ENCODE measurements at regions not wholly inside any gene's neighbourhood (a gene's known extent, or its start where the extent isn't known, plus 50 kb on each side); places are given as distances from the start of the nearest gene placed in this dataset.
"Not testable (repeated sequence)": the region's sequence is repeated elsewhere in the genome, so short reads cannot be mapped to it uniquely, and the experiment has no call there.

DNA sequence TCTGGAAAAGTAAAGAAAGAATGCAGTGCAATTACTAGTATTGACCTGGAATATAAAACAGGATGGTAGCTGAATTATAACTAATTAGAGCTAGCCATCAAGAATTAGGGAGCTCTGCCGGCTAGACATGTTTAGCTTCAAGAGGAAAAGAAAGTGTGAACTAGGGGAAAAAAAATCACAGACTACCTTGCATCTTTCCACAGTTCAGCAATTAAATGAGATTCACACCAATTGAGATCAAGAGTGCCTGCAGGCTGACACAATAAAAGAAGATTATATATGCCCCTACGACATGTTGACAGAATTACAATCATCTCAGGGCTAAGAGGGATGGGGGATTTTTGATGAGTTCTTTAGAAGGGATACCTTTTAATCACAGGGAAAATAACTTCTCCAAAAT, 303.3 kb upstream of the CELF2 start:
- Histone ChIP-seq H3K4me3 (ENCODE audit: low read depth in 1 of 2, low read length in 2 of 2) (no peak overlapping the region), H3K27ac (ENCODE audit: low read depth in 2 of 2, low read length in 1 of 2) (no peak overlapping the region), H3K4me1 (ENCODE audit: control insufficient read depth in 2 of 2, insufficient read depth in 2 of 2, low read length in 1 of 2) (no peaks in the 10 kb centered on the region), H3K9me3 (ENCODE audit: control insufficient read depth in 2 of 2, insufficient read depth in 1 of 2, low read depth in 1 of 2, low read length in 1 of 2) (no peaks in the 10 kb centered on the region), H3K27me3 (ENCODE audit: control insufficient read depth in 1 of 2, insufficient read depth in 2 of 2, low read length in 2 of 2) (no peaks in the 10 kb centered on the region), H3K36me3 (ENCODE audit: control insufficient read depth in 2 of 2, insufficient read depth in 2 of 2, low read length in 1 of 2) (no peaks in the 10 kb centered on the region)
- 85 to 92% methylated on average over 2 of the region's 2 CpGs for WGBS, 2 donors

- WGBS, 2 donors: 82 to 92% methylated on average over 4 of the region's 4 CpGs
- Histone ChIP-seq H3K27me3 (ENCODE audit: control insufficient read depth in 1 of 2, insufficient read depth in 2 of 2, low read length in 2 of 2) (no peaks in the 10 kb centered on the region), H3K4me3 (ENCODE audit: low read depth in 1 of 2, low read length in 2 of 2) (no peak overlapping the region), H3K36me3 (ENCODE audit: control insufficient read depth in 2 of 2, insufficient read depth in 2 of 2, low read length in 1 of 2) (no peaks in the 10 kb centered on the region), H3K9me3 (ENCODE audit: control insufficient read depth in 2 of 2, insufficient read depth in 1 of 2, low read depth in 1 of 2, low read length in 1 of 2) (no peaks in the 10 kb centered on the region), H3K27ac (ENCODE audit: low read depth in 2 of 2, low read length in 1 of 2) (no peak overlapping the region), H3K4me1 (ENCODE audit: control insufficient read depth in 2 of 2, insufficient read depth in 2 of 2, low read length in 1 of 2) (no peaks in the 10 kb centered on the region)
Observed at GRCh38 chr10:10716972-10717371, 300.7 kb upstream of the CELF2 start.

GRCh38 chr10:10722422-10722821, 295.2 kb upstream of the CELF2 start:
- H3K4me3 ChIP-seq (ENCODE audit: low read depth in 1 of 2, low read length in 2 of 2): no peak overlapping the region
- no peaks in the 10 kb centered on the region for H3K4me1 ChIP-seq (ENCODE audit: control insufficient read depth in 2 of 2, insufficient read depth in 2 of 2, low read length in 1 of 2)

DNA sequence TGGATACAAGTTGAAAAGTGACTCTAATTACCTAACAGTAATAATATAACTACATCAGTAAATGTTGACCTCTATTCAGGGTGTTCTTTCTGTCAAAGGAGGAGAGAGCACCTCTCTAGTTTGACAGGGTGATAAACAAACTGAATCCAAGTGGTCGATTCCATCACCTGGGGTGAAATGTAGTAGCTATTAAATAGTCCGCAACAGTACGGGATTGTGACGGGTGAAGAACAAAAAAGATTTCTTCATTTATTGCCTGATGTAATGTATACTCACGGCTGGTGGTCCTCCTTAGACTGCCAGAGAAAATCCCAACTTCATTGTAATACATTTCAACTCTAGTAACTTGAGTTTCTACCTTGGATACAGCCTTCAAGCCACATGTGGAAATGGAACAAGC, 292.5 kb upstream of the CELF2 start:
- no peak overlapping the region for H3K27ac ChIP-seq (ENCODE audit: low read depth in 2 of 2, low read length in 1 of 2)
- no peaks in the 10 kb centered on the region for H3K27me3 ChIP-seq (ENCODE audit: control insufficient read depth in 1 of 2, insufficient read depth in 2 of 2, low read length in 2 of 2)
- H3K4me1 ChIP-seq (ENCODE audit: control insufficient read depth in 2 of 2, insufficient read depth in 2 of 2, low read length in 1 of 2): no peaks in the 10 kb centered on the region
- H3K4me3 ChIP-seq (ENCODE audit: low read depth in 1 of 2, low read length in 2 of 2): no peak overlapping the region
- no peaks in the 10 kb centered on the region for H3K9me3 ChIP-seq (ENCODE audit: control insufficient read depth in 2 of 2, insufficient read depth in 1 of 2, low read depth in 1 of 2, low read length in 1 of 2)
- 72 to 82% methylated on average over 5 of the region's 5 CpGs for WGBS, 2 donors
- no peaks in the 10 kb centered on the region for H3K36me3 ChIP-seq (ENCODE audit: control insufficient read depth in 2 of 2, insufficient read depth in 2 of 2, low read length in 1 of 2)

More at GRCh38 chr10:10722422-10722821, 295.2 kb upstream of the CELF2 start:
- Histone ChIP-seq H3K9me3 (ENCODE audit: control insufficient read depth in 2 of 2, insufficient read depth in 1 of 2, low read depth in 1 of 2, low read length in 1 of 2) (no peaks in the 10 kb centered on the region), H3K27me3 (ENCODE audit: control insufficient read depth in 1 of 2, insufficient read depth in 2 of 2, low read length in 2 of 2) (no peaks in the 10 kb centered on the region), H3K36me3 (ENCODE audit: control insufficient read depth in 2 of 2, insufficient read depth in 2 of 2, low read length in 1 of 2) (no peaks in the 10 kb centered on the region), H3K27ac (ENCODE audit: low read depth in 2 of 2, low read length in 1 of 2) (no peak overlapping the region)

- Histone ChIP-seq H3K36me3 (ENCODE audit: control insufficient read depth in 2 of 2, insufficient read depth in 2 of 2, low read length in 1 of 2) (no peaks in the 10 kb centered on the region), H3K27ac (ENCODE audit: low read depth in 2 of 2, low read length in 1 of 2) (no peak overlapping the region), H3K4me3 (ENCODE audit: low read depth in 1 of 2, low read length in 2 of 2) (no peak overlapping the region), H3K4me1 (ENCODE audit: control insufficient read depth in 2 of 2, insufficient read depth in 2 of 2, low read length in 1 of 2) (no peaks in the 10 kb centered on the region), H3K27me3 (ENCODE audit: control insufficient read depth in 1 of 2, insufficient read depth in 2 of 2, low read length in 2 of 2) (no peaks in the 10 kb centered on the region), H3K9me3 (ENCODE audit: control insufficient read depth in 2 of 2, insufficient read depth in 1 of 2, low read depth in 1 of 2, low read length in 1 of 2) (no peaks in the 10 kb centered on the region)
- 68 to 74% methylated on average over 6 of the region's 6 CpGs for WGBS, 2 donors
Observed at GRCh38 chr10:10726101-10726500, 291.6 kb upstream of the CELF2 start.

DNA sequence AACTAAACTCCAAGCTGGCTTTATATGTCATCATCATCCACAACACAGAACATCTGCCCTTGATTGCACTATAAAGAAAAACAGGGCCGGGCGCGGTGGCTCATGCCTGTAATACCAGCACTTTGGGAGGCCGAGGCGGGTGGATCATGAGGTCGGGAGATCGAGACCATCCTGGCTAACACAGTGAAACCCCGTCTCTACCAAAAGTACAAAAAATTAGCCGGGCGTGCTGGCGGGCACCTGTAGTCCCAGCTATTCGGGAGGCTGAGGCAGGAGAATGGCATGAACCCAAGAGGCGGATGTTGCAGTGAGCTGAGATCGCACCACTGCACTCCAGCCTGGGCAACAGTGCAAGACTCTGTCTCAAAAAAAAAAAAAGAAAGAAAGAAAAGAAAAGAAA, 290.3 kb upstream of the CELF2 start:
- not testable (repeated sequence) for H3K9me3 ChIP-seq (ENCODE audit: control insufficient read depth in 2 of 2, insufficient read depth in 1 of 2, low read depth in 1 of 2, low read length in 1 of 2); H3K27me3 ChIP-seq (ENCODE audit: control insufficient read depth in 1 of 2, insufficient read depth in 2 of 2, low read length in 2 of 2); H3K4me1 ChIP-seq (ENCODE audit: control insufficient read depth in 2 of 2, insufficient read depth in 2 of 2, low read length in 1 of 2); H3K27ac ChIP-seq (ENCODE audit: low read depth in 2 of 2, low read length in 1 of 2); H3K4me3 ChIP-seq (ENCODE audit: low read depth in 1 of 2, low read length in 2 of 2); H3K36me3 ChIP-seq (ENCODE audit: control insufficient read depth in 2 of 2, insufficient read depth in 2 of 2, low read length in 1 of 2)
- WGBS, 2 donors: 95 to 96% methylated on average over 14 of the region's 14 CpGs

DNA sequence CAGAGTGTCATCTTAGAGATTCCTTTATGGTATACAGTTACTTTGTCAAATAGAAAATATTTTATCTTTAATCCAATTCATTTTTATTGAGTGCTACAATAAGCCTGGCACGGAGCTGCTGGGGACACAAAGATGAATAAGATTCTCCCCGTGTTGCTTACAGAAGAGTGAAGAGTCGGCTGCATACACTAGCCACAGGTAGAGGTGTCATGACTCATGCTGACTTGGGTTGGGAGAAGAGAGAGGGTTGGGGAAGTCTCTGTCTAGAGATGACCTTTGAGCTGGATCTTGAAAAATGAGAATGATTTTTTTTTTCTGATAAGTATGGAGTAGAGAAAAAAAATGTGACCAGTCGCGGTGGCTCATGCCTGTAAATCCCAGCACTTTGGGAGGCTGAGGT, 289.9 kb upstream of the CELF2 start:
- H3K4me3 ChIP-seq (ENCODE audit: low read depth in 1 of 2, low read length in 2 of 2): no peak overlapping the region
- H3K27me3 ChIP-seq (ENCODE audit: control insufficient read depth in 1 of 2, insufficient read depth in 2 of 2, low read length in 2 of 2): no peaks in the 10 kb centered on the region
- no peaks in the 10 kb centered on the region for H3K9me3 ChIP-seq (ENCODE audit: control insufficient read depth in 2 of 2, insufficient read depth in 1 of 2, low read depth in 1 of 2, low read length in 1 of 2)
- no peaks in the 10 kb centered on the region for H3K4me1 ChIP-seq (ENCODE audit: control insufficient read depth in 2 of 2, insufficient read depth in 2 of 2, low read length in 1 of 2)
- no peak overlapping the region for H3K27ac ChIP-seq (ENCODE audit: low read depth in 2 of 2, low read length in 1 of 2)
- 77 to 92% methylated on average over 5 of the region's 5 CpGs for WGBS, 2 donors
- no peaks in the 10 kb centered on the region for H3K36me3 ChIP-seq (ENCODE audit: control insufficient read depth in 2 of 2, insufficient read depth in 2 of 2, low read length in 1 of 2)

DNA sequence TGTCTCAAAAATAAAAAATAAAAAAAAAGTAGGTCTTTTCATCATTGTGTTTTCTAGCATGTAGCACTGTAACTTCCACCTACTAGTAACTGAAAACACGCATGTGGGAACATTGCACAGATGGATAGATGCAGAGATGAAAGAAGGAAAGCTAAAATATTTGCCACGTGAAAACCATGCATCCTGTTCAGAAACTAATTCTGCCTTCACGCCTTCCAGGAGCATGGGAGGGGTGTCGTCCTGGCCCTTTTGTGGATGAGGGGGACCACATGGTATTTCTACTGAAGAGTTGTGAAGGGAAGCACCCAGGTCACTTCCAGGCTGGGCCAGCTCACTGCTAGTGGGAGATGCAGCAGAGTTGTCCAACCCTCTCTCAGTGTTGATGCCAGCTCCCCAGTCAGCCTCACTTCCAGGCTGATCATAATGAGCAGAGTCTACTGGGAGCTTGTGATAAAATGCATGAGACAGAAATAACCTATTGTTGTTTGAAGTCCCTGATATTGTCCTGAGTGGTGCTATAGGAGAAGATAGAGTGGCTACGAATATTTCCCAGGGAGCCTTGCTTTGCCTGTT, 287.1 kb upstream of the CELF2 start:
- Histone ChIP-seq H3K9me3 (ENCODE audit: control insufficient read depth in 2 of 2, insufficient read depth in 1 of 2, low read depth in 1 of 2, low read length in 1 of 2) (no peaks in the 10 kb centered on the region), H3K4me3 (ENCODE audit: low read depth in 1 of 2, low read length in 2 of 2) (no peak overlapping the region), H3K27me3 (ENCODE audit: control insufficient read depth in 1 of 2, insufficient read depth in 2 of 2, low read length in 2 of 2) (no peaks in the 10 kb centered on the region), H3K36me3 (ENCODE audit: control insufficient read depth in 2 of 2, insufficient read depth in 2 of 2, low read length in 1 of 2) (no peaks in the 10 kb centered on the region), H3K4me1 (ENCODE audit: control insufficient read depth in 2 of 2, insufficient read depth in 2 of 2, low read length in 1 of 2) (no peaks in the 10 kb centered on the region), H3K27ac (ENCODE audit: low read depth in 2 of 2, low read length in 1 of 2) (no peak overlapping the region)
- WGBS, 2 donors: 86 to 90% methylated on average over 5 of the region's 5 CpGs

DNA sequence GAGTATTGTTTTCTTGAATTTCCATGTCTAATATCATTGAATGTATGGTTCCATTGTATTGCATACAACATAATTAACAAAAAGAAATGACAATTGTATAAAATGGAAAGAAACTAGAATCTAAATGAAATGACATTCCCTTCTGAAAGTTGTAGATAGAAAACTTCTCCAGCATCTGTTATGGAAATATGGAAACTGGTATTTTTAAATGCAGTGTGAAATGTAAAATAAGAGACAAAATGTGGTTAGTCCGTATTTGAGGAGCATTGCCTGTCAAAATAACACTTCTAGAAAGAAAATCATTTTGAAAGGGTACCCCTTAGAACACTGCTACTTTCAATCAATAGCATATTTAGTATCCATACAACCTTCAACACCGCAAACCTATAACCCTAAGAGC, 286.3 kb upstream of the CELF2 start:
- 60 to 90% methylated on average over 2 of the region's 2 CpGs for WGBS, 2 donors
- Histone ChIP-seq H3K4me3 (ENCODE audit: low read depth in 1 of 2, low read length in 2 of 2) (no peak overlapping the region), H3K27ac (ENCODE audit: low read depth in 2 of 2, low read length in 1 of 2) (no peak overlapping the region), H3K9me3 (ENCODE audit: control insufficient read depth in 2 of 2, insufficient read depth in 1 of 2, low read depth in 1 of 2, low read length in 1 of 2) (no peaks in the 10 kb centered on the region), H3K36me3 (ENCODE audit: control insufficient read depth in 2 of 2, insufficient read depth in 2 of 2, low read length in 1 of 2) (no peaks in the 10 kb centered on the region), H3K27me3 (ENCODE audit: control insufficient read depth in 1 of 2, insufficient read depth in 2 of 2, low read length in 2 of 2) (no peaks in the 10 kb centered on the region), H3K4me1 (ENCODE audit: control insufficient read depth in 2 of 2, insufficient read depth in 2 of 2, low read length in 1 of 2) (no peaks in the 10 kb centered on the region)

GRCh38 chr10:10734356-10735064, 283.2 kb upstream of the CELF2 start:
- H3K4me1 ChIP-seq (ENCODE audit: control insufficient read depth in 2 of 2, insufficient read depth in 2 of 2, low read length in 1 of 2): no peaks in the 10 kb centered on the region
- H3K4me3 ChIP-seq (ENCODE audit: low read depth in 1 of 2, low read length in 2 of 2): no peak overlapping the region
- H3K27me3 ChIP-seq (ENCODE audit: control insufficient read depth in 1 of 2, insufficient read depth in 2 of 2, low read length in 2 of 2): no peaks in the 10 kb centered on the region
- no peaks in the 10 kb centered on the region for H3K36me3 ChIP-seq (ENCODE audit: control insufficient read depth in 2 of 2, insufficient read depth in 2 of 2, low read length in 1 of 2)
- 66 to 73% methylated on average over 5 of the region's 5 CpGs for WGBS, 2 donors
- H3K9me3 ChIP-seq (ENCODE audit: control insufficient read depth in 2 of 2, insufficient read depth in 1 of 2, low read depth in 1 of 2, low read length in 1 of 2): no peaks in the 10 kb centered on the region
- H3K27ac ChIP-seq (ENCODE audit: low read depth in 2 of 2, low read length in 1 of 2): no peak overlapping the region

Data from esophagus (tissue), 2 donors.